MM.1S (cell line): ENCODE measurements at regions not wholly inside any gene's neighbourhood (a gene's known extent, or its start where the extent isn't known, plus 50 kb on each side); places are given as distances from the start of the nearest gene placed in this dataset.

Experiments used
- DNase-seq: peaks from one replicate; pipeline ENCODE4 v3.0.0-alpha.2; 2015
- H2AFZ ChIP-seq: fragments of 300-600 bp; sonication (generic); 2 replicates; pipeline ENCODE4 v1.6.0; 2016; ENCODE audit warnings: antibody characterized with exemption, low read length
- H3F3A ChIP-seq: fragments of 300-600 bp; sonication (generic); 2 replicates; pipeline ENCODE4 v1.6.1; 2016; ENCODE audit warnings: mild to moderate bottlenecking, antibody characterized with exemption, low read length, moderate library complexity, mixed read lengths; ENCODE audit not compliant: insufficient read depth
- H3K27ac ChIP-seq: fragments of 300-600 bp; sonication (generic); 2 replicates; pipeline ENCODE4 v1.5.1; 2016; ENCODE audit warnings: mild to moderate bottlenecking, low read length
- H3K27me3 ChIP-seq: fragments of 300-600 bp; sonication (generic); replicated peaks from 2 replicates; pipeline ENCODE4 v1.6.0; 2016; ENCODE audit warnings: low read length; ENCODE audit not compliant: insufficient read depth
- H3K36me3 ChIP-seq: fragments of 300-600 bp; sonication (generic); replicated peaks from 2 replicates; pipeline ENCODE4 v1.6.1; 2016; ENCODE audit warnings: mild to moderate bottlenecking, low read length, mixed read lengths; ENCODE audit not compliant: insufficient read depth
- H3K4me1 ChIP-seq: fragments of 300-600 bp; sonication (generic); 2 replicates; pipeline ENCODE4 v1.6.1; 2016; ENCODE audit warnings: low read length, mixed read lengths
- H3K4me2 ChIP-seq: fragments of 300-600 bp; sonication (generic); 2 replicates; pipeline ENCODE4 v1.6.0; 2016; ENCODE audit warnings: low read depth, low read length
- H3K4me3 ChIP-seq: fragments of 300-600 bp; sonication (generic); 2 replicates; pipeline ENCODE4 v1.5.1; 2016; ENCODE audit warnings: low read length, mixed read lengths
- H3K79me2 ChIP-seq: fragments of 300-600 bp; sonication (generic); 2 replicates; pipeline ENCODE4 v1.6.1; 2016; ENCODE audit warnings: mixed run types, low read length, mixed read lengths
- H3K9ac ChIP-seq: fragments of 300-600 bp; sonication (generic); 2 replicates; pipeline ENCODE4 v1.6.1; 2016; ENCODE audit warnings: low read length, mixed read lengths
- H3K9me2 ChIP-seq: fragments of 300-600 bp; sonication (generic); replicated peaks from 2 replicates; pipeline ENCODE4 v1.6.1; 2016; ENCODE audit warnings: mild to moderate bottlenecking, low read length, mixed read lengths; ENCODE audit not compliant: insufficient read depth
- H3K9me3 ChIP-seq: fragments of 300-600 bp; sonication (generic); replicated peaks from 2 replicates; pipeline ENCODE4 v1.6.1; 2016; ENCODE audit warnings: mild to moderate bottlenecking, low read length, mixed read lengths; ENCODE audit not compliant: insufficient read depth
- H4K20me1 ChIP-seq: fragments of 300-600 bp; sonication (generic); 2 replicates; pipeline ENCODE4 v1.6.1; 2016; ENCODE audit warnings: mild to moderate bottlenecking, low read length, moderate library complexity, mixed read lengths; ENCODE audit not compliant: insufficient read depth
- CTCF ChIP-seq: fragments of 300-600 bp; sonication (generic); IDR thresholded peaks from 2 replicates; pipeline ENCODE4 v1.5.1; 2016; ENCODE audit warnings: antibody characterized with exemption, low read length, mixed read lengths
- EZH2 ChIP-seq: fragments of 300-600 bp; sonication (generic); optimal IDR thresholded peaks from 2 replicates; pipeline ENCODE3; 2017; ENCODE audit warnings: low read depth, mild to moderate bottlenecking, antibody characterized with exemption, low read length, mixed read lengths
- EZH2phosphoT487 ChIP-seq: fragments of 300-600 bp; sonication (generic); IDR thresholded peaks from 2 replicates; pipeline ENCODE4 v1.6.1; 2018; ENCODE audit warnings: antibody characterized with exemption, low read length

- no peaks in the 10 kb centered on the region for H3K27me3 ChIP-seq
- H3K4me2 ChIP-seq: no peak overlapping the region
- no peaks in the 10 kb centered on the region for H3K36me3 ChIP-seq
- no peak overlapping the region for H3K9ac ChIP-seq
- no peaks in the 10 kb centered on the region for H3K9me2 ChIP-seq
- no peaks in the 10 kb centered on the region for H3K9me3 ChIP-seq
- no peaks in the 10 kb centered on the region for H3K79me2 ChIP-seq
- no peaks in the 10 kb centered on the region for H3K4me1 ChIP-seq
- TF ChIP-seq EZH2: no peak
- no peak for TF ChIP-seq CTCF
- no peak for TF ChIP-seq EZH2phosphoT487
- H3F3A ChIP-seq: no peaks in the 10 kb centered on the region
- H2AFZ ChIP-seq: no peak overlapping the region
- no peak for DNase-seq
- H3K4me3 ChIP-seq: no peak overlapping the region
- no peaks in the 10 kb centered on the region for H4K20me1 ChIP-seq
- H3K27ac ChIP-seq: no peak overlapping the region
Measured at GRCh38 chr15:93820566-93820965, 410.8 kb upstream of the MCTP2 start.

- Histone ChIP-seq H3K36me3 (no peaks in the 10 kb centered on the region), H3K27me3 (no peaks in the 10 kb centered on the region), H3K9me3 (no peaks in the 10 kb centered on the region), H3K4me1 (no peaks in the 10 kb centered on the region), H3K9ac (no peak overlapping the region), H2AFZ (no peak overlapping the region), H3K27ac (no peak overlapping the region), H3K9me2 (no peaks in the 10 kb centered on the region), H3F3A (no peaks in the 10 kb centered on the region), H3K79me2 (no peaks in the 10 kb centered on the region), H3K4me3 (no peak overlapping the region), H4K20me1 (no peaks in the 10 kb centered on the region), H3K4me2 (no peak overlapping the region)
- DNase-seq: no peak
- TF ChIP-seq EZH2phosphoT487: no peak
Measured at GRCh38 chr15:93819826-93820225, 411.5 kb upstream of the MCTP2 start.

GRCh38 chr15:93816815-93817214, 414.5 kb upstream of the MCTP2 start:
- Histone ChIP-seq H3K9ac (no peak overlapping the region), H3K9me3 (no peaks in the 10 kb centered on the region), H2AFZ (no peak overlapping the region), H3K9me2 (no peaks in the 10 kb centered on the region), H3K4me2 (no peak overlapping the region), H3K79me2 (no peaks in the 10 kb centered on the region), H3K36me3 (no peaks in the 10 kb centered on the region), H3K27me3 (no peaks in the 10 kb centered on the region), H3K4me1 (no peaks in the 10 kb centered on the region), H4K20me1 (no peaks in the 10 kb centered on the region), H3F3A (no peaks in the 10 kb centered on the region), H3K27ac (no peak overlapping the region), H3K4me3 (no peak overlapping the region)
- TF ChIP-seq EZH2phosphoT487: no peak
- TF ChIP-seq CTCF: no peak
- no peak for TF ChIP-seq EZH2
- DNase-seq: no peak

GRCh38 chr15:93811305-93811704, 420.1 kb upstream of the MCTP2 start:
- Histone ChIP-seq H3K4me3 (no peak overlapping the region), H3K36me3 (no peaks in the 10 kb centered on the region), H3F3A (no peaks in the 10 kb centered on the region), H3K27ac (no peak overlapping the region), H3K9me3 (no peaks in the 10 kb centered on the region), H3K9ac (no peak overlapping the region), H3K9me2 (no peaks in the 10 kb centered on the region), H2AFZ (no peak overlapping the region), H3K4me1 (no peaks in the 10 kb centered on the region), H3K27me3 (no peaks in the 10 kb centered on the region), H3K4me2 (no peak overlapping the region), H3K79me2 (no peaks in the 10 kb centered on the region), H4K20me1 (no peaks in the 10 kb centered on the region)
- DNase-seq: no peak
- TF ChIP-seq EZH2phosphoT487: no peak
- no peak for TF ChIP-seq EZH2
- no peak for TF ChIP-seq CTCF
